ENCODE measurements at regions not wholly inside any gene's neighbourhood (a gene's known extent, or its start where the extent isn't known, plus 50 kb on each side); places are given as distances from the start of the nearest gene placed in this dataset.

- no peak for DNase-seq
Observed at GRCh38 chr12:67155863-67156262, 113.3 kb upstream of the CAND1 start.

- no peak for DNase-seq
Observed at GRCh38 chr12:67161322-67161918, 107.7 kb upstream of the CAND1 start.

GRCh38 chr12:67173258-67173657 is 95.9 kb upstream of the CAND1 start:
- no peak for DNase-seq

GRCh38 chr12:67182551-67182950 is 86.6 kb upstream of the CAND1 start:
- DNase-seq: no peak

DNA sequence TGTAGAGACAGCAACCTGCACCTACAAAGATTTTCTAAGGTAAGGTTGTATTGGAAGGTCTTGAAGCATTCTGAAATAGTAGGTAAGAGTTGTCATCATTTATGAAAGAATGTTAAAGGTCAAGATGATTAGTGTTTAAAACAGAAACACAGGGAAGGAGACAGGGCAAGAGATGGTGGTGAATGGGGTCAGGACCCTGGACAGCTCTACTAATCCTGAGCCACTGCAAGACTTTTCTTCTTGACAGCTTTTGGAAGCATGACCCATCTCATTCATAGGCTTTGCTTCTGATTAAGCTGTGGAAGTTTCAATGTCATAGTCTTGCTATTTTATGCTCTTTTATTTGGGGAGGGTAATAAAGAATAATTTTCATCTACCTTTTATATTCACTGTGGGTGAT is 75.5 kb upstream of the CAND1 start:
- DNase-seq: no peak

DNA sequence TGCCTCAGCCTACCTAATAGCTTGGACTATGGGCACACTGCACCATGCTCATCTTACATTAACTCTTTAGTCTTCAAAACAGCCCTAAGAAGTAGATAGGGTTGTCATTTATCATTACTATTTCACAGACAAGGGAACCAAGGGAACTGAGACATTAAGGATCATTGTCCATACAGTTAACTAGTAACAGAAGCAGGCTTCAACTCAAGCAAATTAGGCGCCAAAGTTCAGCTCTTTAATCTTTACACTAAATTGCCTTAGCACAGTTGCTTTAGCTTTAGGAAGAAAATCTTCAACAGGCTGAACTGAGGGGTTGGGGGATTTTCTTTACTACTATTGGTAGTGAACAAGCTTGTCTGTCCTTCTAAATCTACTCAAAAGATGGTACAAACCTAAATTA is 68.8 kb upstream of the CAND1 start:
- DNase-seq: no peak

- no peak for DNase-seq
Observed at GRCh38 chr12:67202011-67202677, 67.0 kb upstream of the CAND1 start.

- no peak for DNase-seq
Observed at GRCh38 chr12:67202678-67203012, 66.5 kb upstream of the CAND1 start.

GRCh38 chr12:67208281-67209067 is 60.7 kb upstream of the CAND1 start:
- DNase-seq: no peak

- DNase-seq: no peak
Observed at GRCh38 chr12:67211029-67211428, 58.1 kb upstream of the CAND1 start.

- no peak for DNase-seq
Observed at GRCh38 chr12:67211494-67211893, 57.7 kb upstream of the CAND1 start.

DNA sequence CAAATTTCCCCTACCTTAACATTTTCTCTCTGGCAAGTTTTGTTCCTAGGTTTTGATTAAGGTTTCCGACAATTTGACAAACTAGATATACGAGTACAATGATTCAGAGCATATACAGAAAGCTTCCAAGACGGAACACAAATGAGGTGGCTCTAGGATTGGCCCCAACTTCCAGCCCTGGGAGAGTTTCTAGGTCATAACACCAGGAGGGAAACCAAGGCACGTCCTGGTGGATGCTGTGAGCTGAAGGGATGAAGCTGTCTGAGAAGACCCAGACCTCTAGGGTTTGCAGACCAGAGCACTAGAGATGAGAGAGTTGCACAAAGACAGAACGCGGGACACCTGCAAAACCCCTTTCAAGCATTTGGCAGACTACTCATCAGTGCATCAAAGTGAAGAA is 51.5 kb upstream of the CAND1 start:
- no peak for DNase-seq
